GM21526 (cell line): ENCODE measurements at regions not wholly inside any gene's neighbourhood (a gene's known extent, or its start where the extent isn't known, plus 50 kb on each side); places are given as distances from the start of the nearest gene placed in this dataset.
A peak's percentile ranks its signal among the peaks of the same experiment; 100 is the strongest.
"Not testable (repeated sequence)": the region's sequence is repeated elsewhere in the genome, so short reads cannot be mapped to it uniquely, and the experiment has no call there.

Experiments used
- ATAC-seq: cut with Tn5 transposase; IDR thresholded peaks from one replicate; pipeline ENCODE4 v1.9.1; 2021; ENCODE audit warnings: moderate library complexity; ENCODE audit not compliant: unreplicated experiment, low FRiP score

DNA sequence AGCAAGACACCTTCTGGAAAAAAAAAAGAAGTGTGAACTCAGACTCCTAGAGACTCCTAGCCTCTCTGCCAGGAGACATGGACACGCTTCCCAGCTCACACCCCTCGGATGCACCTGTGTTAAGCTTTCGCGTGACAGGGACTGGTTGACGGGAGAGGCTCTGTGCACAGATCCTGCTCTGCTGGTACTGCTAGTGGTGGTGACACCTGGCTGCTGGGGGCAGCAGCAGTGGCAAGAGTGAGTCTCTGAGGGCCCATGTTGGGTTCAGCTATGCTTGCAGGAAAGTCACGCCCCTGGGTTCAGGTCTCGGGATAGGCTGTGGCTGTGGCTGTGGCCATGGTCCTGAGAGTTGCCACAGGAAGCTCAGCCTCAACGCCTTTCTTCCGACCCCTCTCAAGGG is 81.1 kb downstream of the XRCC2 start:
- no peak for ATAC-seq

GRCh38 chr7:152591976-152592375 is 84.0 kb downstream of the XRCC2 start:
- ATAC-seq = no peak

DNA sequence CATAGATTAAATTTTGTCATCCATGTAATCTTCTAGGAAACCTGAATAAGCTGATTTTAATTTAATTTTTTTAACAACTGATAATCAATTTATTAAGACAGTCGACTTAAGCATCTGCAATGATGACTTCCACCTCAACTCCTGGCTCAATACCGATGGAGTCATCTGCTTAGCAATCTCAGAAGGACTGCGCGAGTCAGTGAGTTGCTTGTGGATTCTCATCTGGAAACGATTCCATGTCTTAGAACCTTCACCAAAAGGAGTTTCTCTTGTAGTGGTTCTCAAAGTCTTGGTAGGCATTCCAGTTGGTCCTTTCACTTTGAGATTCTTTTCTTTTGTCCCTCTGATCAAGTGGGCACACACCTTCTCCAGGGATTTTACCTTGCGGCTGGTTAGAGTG is 85.5 kb downstream of the XRCC2 start:
- no peak for ATAC-seq

DNA sequence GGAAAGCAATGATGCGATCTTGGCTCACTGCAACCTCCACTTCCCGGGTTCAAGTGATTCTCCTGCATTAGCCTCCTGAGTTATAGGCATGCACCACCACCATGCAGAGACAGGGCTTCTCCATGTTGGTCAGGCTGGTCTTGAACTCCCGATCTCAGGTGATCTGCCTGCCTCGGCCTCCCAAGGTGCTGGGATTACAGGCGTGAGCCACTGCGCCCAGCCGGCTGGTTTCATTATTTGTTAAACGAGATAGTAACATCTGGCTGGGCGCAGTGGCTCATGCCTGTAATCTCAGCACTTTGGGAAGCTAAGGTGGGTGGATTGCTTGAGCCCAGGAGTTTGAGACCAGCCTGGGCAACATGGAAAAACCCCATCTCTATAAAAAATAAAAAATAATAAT is 86.1 kb downstream of the XRCC2 start:
- ATAC-seq = not testable (repeated sequence)

DNA sequence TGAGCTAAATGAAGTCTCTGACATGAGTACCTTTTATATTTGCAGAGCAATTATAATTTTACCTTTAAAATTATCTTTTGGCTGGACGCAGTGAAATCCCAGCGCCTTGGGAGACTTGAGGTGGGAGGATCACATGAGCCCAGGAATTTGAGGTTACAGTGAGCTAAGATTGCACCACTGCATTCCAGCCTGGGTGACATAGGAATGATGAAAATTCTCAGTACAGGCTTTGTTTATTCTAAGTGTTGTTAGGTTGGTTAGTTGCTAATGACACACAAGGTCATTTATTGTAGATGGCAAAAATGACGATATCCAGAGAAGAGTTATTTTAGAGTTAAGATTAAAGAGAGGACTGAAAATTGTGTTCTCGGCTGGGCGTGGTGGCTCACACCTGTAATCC is 87.6 kb downstream of the XRCC2 start:
- no peak for ATAC-seq

GRCh38 chr7:152587366-152587765 is 88.6 kb downstream of the XRCC2 start:
- ATAC-seq = no peak

DNA sequence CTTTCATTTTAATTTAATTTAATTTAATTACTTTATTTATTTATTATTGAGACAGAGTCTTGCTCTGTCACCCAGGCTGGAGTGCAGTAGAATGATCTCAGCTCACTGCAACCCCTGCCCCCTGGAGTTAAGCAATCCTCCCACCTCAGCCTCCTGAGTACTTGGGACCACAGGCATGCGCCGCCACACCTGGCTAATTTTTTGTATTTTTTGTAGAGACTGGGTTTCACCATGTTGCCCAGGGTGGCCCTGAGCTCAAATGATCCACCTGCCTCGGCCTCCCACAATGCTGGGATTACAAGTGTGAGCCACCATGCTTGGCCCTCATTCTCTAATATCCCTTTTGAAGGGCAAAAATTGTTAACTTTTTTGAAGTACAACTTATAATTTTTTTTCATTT is 92.9 kb downstream of the XRCC2 start:
- no peak for ATAC-seq

- ATAC-seq = no peak
Measured at GRCh38 chr7:152579070-152579469, 96.9 kb downstream of the XRCC2 start.

GRCh38 chr7:152577339-152577738 is 98.6 kb downstream of the XRCC2 start:
- no peak for ATAC-seq

GRCh38 chr7:152574892-152575548 is 100.9 kb downstream of the XRCC2 start:
- peak; percentile 76 for ATAC-seq

GRCh38 chr7:152573186-152573585 is 102.8 kb downstream of the XRCC2 start:
- not testable (repeated sequence) for ATAC-seq

- no peak for ATAC-seq
Measured at GRCh38 chr7:152572101-152572500, 103.8 kb downstream of the XRCC2 start.

- ATAC-seq = no peak
Measured at GRCh38 chr7:152571068-152571467, 104.9 kb downstream of the XRCC2 start.

GRCh38 chr7:152568972-152569371 is 107.0 kb downstream of the XRCC2 start:
- no peak for ATAC-seq

- ATAC-seq = no peak
Measured at GRCh38 chr7:152565731-152566130, 110.2 kb downstream of the XRCC2 start.

DNA sequence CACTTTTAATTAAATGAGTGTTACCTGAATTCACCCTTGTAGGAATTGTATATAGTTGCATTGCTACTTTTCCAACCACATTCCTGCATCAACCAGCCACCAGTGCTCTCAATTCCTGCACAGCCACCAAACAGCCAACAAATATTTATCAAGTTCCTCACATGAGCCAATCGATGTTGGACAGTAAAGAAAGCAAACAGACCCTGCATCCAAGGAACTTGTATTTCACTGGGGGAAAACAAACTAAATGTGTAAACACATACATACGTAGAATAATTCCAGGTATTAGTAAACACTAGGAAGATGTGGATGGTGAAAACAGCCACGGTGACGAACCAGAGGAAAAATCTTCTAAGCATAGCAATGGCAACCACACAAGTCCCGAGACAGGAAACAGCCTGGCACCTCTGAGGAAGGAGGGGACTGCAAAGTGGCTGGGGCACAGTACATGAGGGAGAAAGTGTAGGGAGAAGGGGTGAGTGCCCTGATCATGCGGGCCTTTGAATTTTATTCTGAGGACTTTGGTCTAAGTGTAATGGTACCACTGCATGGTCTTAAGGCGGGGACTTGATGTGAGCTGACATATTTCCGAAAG is 111.2 kb downstream of the XRCC2 start:
- no peak for ATAC-seq

DNA sequence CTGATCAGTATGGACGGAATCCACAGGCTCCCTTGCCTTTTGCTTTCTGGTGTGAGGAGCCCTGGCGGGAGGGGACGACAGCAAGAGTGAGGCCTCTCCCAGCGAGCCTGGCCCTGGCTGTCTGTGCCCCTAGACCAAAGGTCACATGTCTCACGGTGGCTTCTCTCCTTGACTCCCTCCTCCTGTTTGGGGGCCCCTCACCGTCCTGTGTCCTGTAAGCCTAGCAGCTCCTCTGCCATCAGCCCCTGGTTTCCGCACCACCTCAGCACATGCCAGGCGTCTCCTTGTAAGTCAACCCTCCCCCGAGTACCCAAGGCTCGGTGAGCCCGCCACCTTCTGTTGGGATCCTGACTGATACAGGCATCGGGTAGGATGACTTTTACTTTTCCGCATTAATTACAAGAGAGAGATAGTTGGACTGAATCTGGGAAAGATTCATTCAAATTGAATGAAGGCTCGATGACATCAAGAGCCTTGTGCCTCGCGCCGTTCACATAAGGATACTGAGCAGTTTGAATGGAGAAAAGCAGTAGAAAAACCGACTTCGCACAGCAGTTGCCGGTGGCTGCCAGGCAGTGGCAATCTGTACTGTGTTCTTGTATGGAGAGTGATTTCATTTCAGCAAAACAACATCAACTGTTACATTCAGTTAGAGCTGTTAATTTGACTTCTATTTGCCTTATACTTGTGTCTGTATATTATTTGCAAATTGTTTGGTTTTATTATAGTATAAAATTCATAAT is 119.8 kb downstream of the XRCC2 start:
- ATAC-seq = no peak

- no peak for ATAC-seq
Measured at GRCh38 chr7:152553671-152554317, 118.0 kb upstream of the KMT2C start.

GRCh38 chr7:152551304-152552036 is 115.7 kb upstream of the KMT2C start:
- ATAC-seq = no peak

DNA sequence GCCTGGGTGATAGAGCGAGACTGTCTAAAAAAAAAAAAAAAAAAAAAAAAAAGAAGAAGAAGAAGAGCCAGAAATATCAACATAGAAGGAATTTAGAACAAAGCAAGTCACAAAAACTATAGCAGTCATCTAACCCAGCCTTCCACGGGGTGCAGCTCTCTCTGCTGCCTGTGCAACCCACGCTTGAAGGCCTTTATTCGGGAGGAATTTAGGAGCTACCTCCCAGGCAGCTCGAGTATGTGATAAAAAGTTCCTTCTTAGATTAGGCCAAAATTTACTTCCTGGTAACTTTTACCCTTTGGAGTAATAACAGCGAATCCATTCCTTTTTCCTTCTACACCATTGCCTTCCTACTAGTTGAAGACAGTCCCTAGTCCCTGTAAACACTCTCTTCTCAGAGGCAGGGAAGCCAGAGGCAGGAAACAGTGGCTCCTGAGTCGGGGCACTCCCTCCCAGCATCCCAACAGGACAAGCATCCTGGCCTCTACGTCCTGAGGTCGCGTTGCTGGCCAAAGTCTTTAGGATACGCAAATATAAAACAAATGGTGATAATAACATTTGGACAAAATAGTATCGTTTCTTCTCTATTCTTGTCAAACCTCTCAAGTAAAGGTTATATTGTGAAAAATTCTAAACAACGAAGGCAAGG is 109.3 kb upstream of the KMT2C start:
- no peak for ATAC-seq
